Uterus (tissue), 2 donors: ENCODE measurements at regions not wholly inside any gene's neighbourhood (a gene's known extent, or its start where the extent isn't known, plus 50 kb on each side); places are given as distances from the start of the nearest gene placed in this dataset.

Experiments
- CTCF ChIP-seq, 4 experiments: fragments of 200-600 bp in 2 of 4; fragments of 450-650 bp in 2 of 4; sonication (generic) in 2 of 4; IDR thresholded peaks; one replicate each; pipeline ENCODE4 v1.5.1; 2016 to 2019; ENCODE audit warnings: antibody characterized with exemption in 4 of 4, mild to moderate bottlenecking in 2 of 4, moderate library complexity in 1 of 4
- POLR2A ChIP-seq, 2 donors: fragments of 450-650 bp; IDR thresholded peaks; one replicate each; pipeline ENCODE4 v1.6.1; 2016; ENCODE audit warnings: antibody characterized with exemption in 2 of 2, mild to moderate bottlenecking in 1 of 2, moderate library complexity in 1 of 2

GRCh38 chr21:23463365-23463764, 2143.9 kb downstream of the MRPL39 start:
- TF ChIP-seq CTCF (IDR thresholded peaks at IDR 0.05) = no peak
- no peak for TF ChIP-seq POLR2A (IDR thresholded peaks at IDR 0.05)
